ENCODE measurements at regions not wholly inside any gene's neighbourhood (a gene's known extent, or its start where the extent isn't known, plus 50 kb on each side); places are given as distances from the start of the nearest gene placed in this dataset.
"Not testable (repeated sequence)": the region's sequence is repeated elsewhere in the genome, so short reads cannot be mapped to it uniquely, and the experiment has no call there.

GRCh38 chr13:60275208-60275607, 111.5 kb upstream of the DIAPH3 start:
- TF ChIP-seq CTCF (IDR thresholded peaks at IDR 0.05 in 4 of 5, conservative IDR thresholded peaks at IDR 0.05 in 1 of 5) (no peak), POLR2A (IDR thresholded peaks at IDR 0.05) (no peak)
- ATAC-seq (no peak), DNase-seq (no peak)
- intact Hi-C loops (cut with DNase I; ENCODE audit: low total_unique reads), result no loop called here
- Histone ChIP-seq H3K36me3 (no peaks in the 10 kb centered on the region), H3K27me3 (no peaks in the 10 kb centered on the region), H3K27ac (no peak overlapping the region), H3K4me3 (no peak overlapping the region), H3K4me1 (no peaks in the 10 kb centered on the region), H3K9me3 (no peaks in the 10 kb centered on the region)
- in situ Hi-C loops (cut with MboI; ENCODE audit: low sequenced_read_pairs in 4 of 4), result no loop called here

GRCh38 chr13:60280524-60280923, 116.5 kb upstream of the TDRD3 start:
- H3K9me3 ChIP-seq; H3K27ac ChIP-seq; intact Hi-C loops (cut with DNase I; ENCODE audit: low total_unique reads); in situ Hi-C loops (cut with MboI; ENCODE audit: low sequenced_read_pairs in 4 of 4); DNase-seq; ATAC-seq; H3K4me3 ChIP-seq; H3K36me3 ChIP-seq; H3K4me1 ChIP-seq; H3K27me3 ChIP-seq: not testable (repeated sequence)

GRCh38 chr13:60282186-60282585, 114.8 kb upstream of the TDRD3 start:
- Histone ChIP-seq H3K27me3 (no peaks in the 10 kb centered on the region), H3K9me3 (no peaks in the 10 kb centered on the region), H3K4me3 (no peak overlapping the region), H3K4me1 (no peaks in the 10 kb centered on the region), H3K36me3 (no peaks in the 10 kb centered on the region), H3K27ac (no peak overlapping the region)
- ATAC-seq (no peak), DNase-seq (no peak)
- intact Hi-C loops (cut with DNase I; ENCODE audit: low total_unique reads), result no loop called here
- TF ChIP-seq CTCF (IDR thresholded peaks at IDR 0.05 in 4 of 5, conservative IDR thresholded peaks at IDR 0.05 in 1 of 5) (no peak), POLR2A (IDR thresholded peaks at IDR 0.05) (no peak)
- in situ Hi-C loops (cut with MboI; ENCODE audit: low sequenced_read_pairs in 4 of 4), result no loop called here

DNA sequence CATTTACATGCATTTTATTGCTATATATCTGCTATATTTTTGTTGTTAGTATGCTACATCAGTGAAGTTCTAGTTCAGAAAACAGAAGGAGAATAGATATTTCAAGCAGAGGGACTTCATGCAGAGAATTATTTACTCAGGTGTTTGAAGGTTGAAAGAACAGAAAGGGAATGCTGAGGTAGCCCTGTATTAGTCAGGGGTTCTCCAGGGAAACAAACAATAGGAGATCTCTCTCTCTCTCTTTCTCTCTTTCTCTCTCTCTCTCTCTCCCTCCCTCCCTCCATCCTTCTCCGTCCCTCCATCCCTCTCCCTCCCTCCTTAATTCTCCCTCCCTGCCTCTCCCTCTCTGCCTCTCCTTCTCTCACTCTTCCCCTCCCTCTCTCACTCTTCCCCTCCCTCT, 114.3 kb upstream of the TDRD3 start:
- Histone ChIP-seq H3K36me3 (no peaks in the 10 kb centered on the region), H3K27me3 (no peaks in the 10 kb centered on the region), H3K9me3 (no peaks in the 10 kb centered on the region), H3K4me1 (no peaks in the 10 kb centered on the region), H3K4me3 (no peak overlapping the region), H3K27ac (no peak overlapping the region)
- ATAC-seq, result no peak
- in situ Hi-C loops (cut with MboI; ENCODE audit: low sequenced_read_pairs in 4 of 4), result no loop called here
- no peak for DNase-seq
- no peak for TF ChIP-seq CTCF (IDR thresholded peaks at IDR 0.05 in 4 of 5, conservative IDR thresholded peaks at IDR 0.05 in 1 of 5)
- TF ChIP-seq POLR2A (IDR thresholded peaks at IDR 0.05), result no peak
- intact Hi-C loops (cut with DNase I; ENCODE audit: low total_unique reads), result no loop called here

DNA sequence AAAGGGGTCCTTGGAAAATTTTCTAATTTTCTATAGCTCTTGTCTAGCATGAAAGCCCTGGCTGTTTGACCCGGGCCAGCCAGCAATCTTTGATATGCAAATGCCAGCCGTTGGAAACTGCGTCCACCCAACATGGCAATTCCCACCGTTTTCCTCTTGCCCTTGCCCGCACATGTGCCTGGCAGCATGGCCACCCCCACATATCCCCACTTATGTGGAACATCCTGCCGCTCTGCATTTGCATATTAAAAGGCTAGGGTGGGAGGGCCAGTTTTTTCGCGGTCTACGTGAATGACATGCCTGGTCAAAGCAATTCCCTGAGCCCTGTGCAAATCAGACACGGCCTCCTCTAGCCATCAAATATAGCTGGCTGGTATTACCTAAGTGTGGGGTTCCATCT, 110.3 kb upstream of the TDRD3 start:
- intact Hi-C loops (cut with DNase I; ENCODE audit: low total_unique reads), result no loop called here
- no peaks in the 10 kb centered on the region for H3K4me1 ChIP-seq
- DNase-seq (no peak), ATAC-seq (no peak)
- no peak overlapping the region for H3K4me3 ChIP-seq
- in situ Hi-C loops (cut with MboI; ENCODE audit: low sequenced_read_pairs in 4 of 4), result no loop called here
- H3K27ac ChIP-seq, result no peak overlapping the region
- H3K27me3 ChIP-seq, result no peaks in the 10 kb centered on the region
- TF ChIP-seq POLR2A (IDR thresholded peaks at IDR 0.05), result no peak
- no peak for TF ChIP-seq CTCF (IDR thresholded peaks at IDR 0.05 in 4 of 5, conservative IDR thresholded peaks at IDR 0.05 in 1 of 5)
- no peaks in the 10 kb centered on the region for H3K9me3 ChIP-seq
- no peaks in the 10 kb centered on the region for H3K36me3 ChIP-seq
